Activated CD4-positive, alpha-beta T cell treated with anti-CD3 and anti-CD28 coated beads, Interleukin-2, amount 10 ng/mL, durations not matched to agents 24 days and 14 days (primary cell): ENCODE measurements at regions not wholly inside any gene's neighbourhood (a gene's known extent, or its start where the extent isn't known, plus 50 kb on each side); places are given as distances from the start of the nearest gene placed in this dataset.
"Not testable (repeated sequence)": the region's sequence is repeated elsewhere in the genome, so short reads cannot be mapped to it uniquely, and the experiment has no call there.

Experiments used
- DNase-seq: peaks from one replicate; pipeline ENCODE4 v3.0.0; 2022
- H3K27ac Mint-ChIP-seq: one replicate; pipeline ENCODE4 v1.8.0; 2022; ENCODE audit warnings: mild to moderate bottlenecking, mixed read lengths
- H3K27me3 Mint-ChIP-seq: one replicate; pipeline ENCODE4 v1.8.0; 2022; ENCODE audit warnings: mixed read lengths
- H3K36me3 Mint-ChIP-seq: one replicate; pipeline ENCODE4 v1.8.0; 2022; ENCODE audit warnings: low read depth, mild to moderate bottlenecking, mixed read lengths
- H3K4me1 Mint-ChIP-seq: one replicate; pipeline ENCODE4 v1.8.0; 2021; ENCODE audit warnings: mixed read lengths
- H3K4me3 Mint-ChIP-seq: one replicate; pipeline ENCODE4 v1.8.0; 2022; ENCODE audit warnings: mild to moderate bottlenecking, moderate library complexity, mixed read lengths
- H3K9me3 Mint-ChIP-seq: one replicate; pipeline ENCODE4 v1.8.0; 2021; ENCODE audit warnings: mixed read lengths
- intact Hi-C: fragments of 100-400 bp; cut with micrococcal nuclease; formaldehyde crosslinking; loops from one replicate; pipeline ENCODE4 v1.15.1; 2023

GRCh38 chr6:137387096-137387764 is 107.0 kb downstream of the OLIG3 start:
- Mint-ChIP-seq H3K27ac (no peak overlapping the region), H3K36me3 (peaks cover 7% of the 10 kb centered on the region), H3K4me3 (no peak overlapping the region), H3K9me3 (peaks cover 11% of the 10 kb centered on the region), H3K4me1 (peaks cover 37% of the 10 kb centered on the region), H3K27me3 (no peaks in the 10 kb centered on the region)
- intact Hi-C loops = loop anchor here (10.0 kb wide), 1 partner anchor 588 kb away; no protein-coding TSS in a partner anchor
- DNase-seq = no peak

GRCh38 chr6:137383287-137383686 is 110.9 kb downstream of the OLIG3 start:
- H3K27ac Mint-ChIP-seq, DNase-seq, H3K36me3 Mint-ChIP-seq, H3K4me3 Mint-ChIP-seq: not testable (repeated sequence)
- H3K27me3 Mint-ChIP-seq = peaks cover 11% of the 10 kb centered on the region
- peaks cover 12% of the 10 kb centered on the region for H3K4me1 Mint-ChIP-seq
- intact Hi-C loops = loop anchor here (10.0 kb wide), 1 partner anchor 592 kb away; no protein-coding TSS in a partner anchor
- H3K9me3 Mint-ChIP-seq = peaks cover 13% of the 10 kb centered on the region

DNA sequence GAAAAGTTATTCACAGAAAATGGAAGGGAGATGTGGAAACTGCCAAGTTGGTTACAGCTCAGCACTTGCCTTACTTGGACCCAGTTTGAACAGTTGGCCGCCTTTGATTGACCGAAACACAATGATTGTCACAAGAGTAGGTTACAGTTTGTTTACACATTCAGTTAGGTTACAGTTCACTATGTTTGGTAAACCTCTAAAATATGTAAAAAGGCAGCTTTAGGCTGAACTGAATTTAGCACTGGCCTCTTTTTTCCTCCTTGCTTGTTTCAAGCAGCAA is 116.2 kb downstream of the OLIG3 start:
- H3K27me3 Mint-ChIP-seq = peaks cover 13% of the 10 kb centered on the region

DNA sequence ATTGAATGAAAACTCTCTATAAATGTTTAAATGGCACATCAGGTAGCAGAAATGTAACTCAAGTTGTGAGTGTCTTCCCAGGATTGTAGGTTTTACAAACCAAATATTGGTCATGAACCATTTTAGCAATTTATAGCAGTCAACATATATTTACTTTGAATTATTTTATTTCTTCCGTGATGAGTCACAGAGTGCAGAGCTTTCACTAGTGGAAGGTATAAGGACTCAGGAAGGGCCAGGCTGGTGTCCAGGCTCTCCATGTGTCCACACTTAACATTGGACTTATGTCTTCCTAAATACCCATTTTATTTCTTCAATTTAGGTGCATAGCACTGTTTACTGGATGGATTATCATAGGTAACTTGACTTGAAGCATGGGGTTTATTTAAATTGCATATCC is 120.9 kb downstream of the OLIG3 start:
- Mint-ChIP-seq H3K4me1 (peaks cover 4% of the 10 kb centered on the region), H3K27me3 (peaks cover 6% of the 10 kb centered on the region), H3K36me3 (peaks cover 3% of the 10 kb centered on the region), H3K9me3 (peaks cover 7% of the 10 kb centered on the region), H3K27ac (no peak overlapping the region), H3K4me3 (no peak overlapping the region)
- intact Hi-C loops = no loop called here
- DNase-seq = no peak

More for the DNA sequence above, 116.2 kb downstream of the OLIG3 start:
- Mint-ChIP-seq H3K4me3 (no peak overlapping the region), H3K9me3 (peaks cover 12% of the 10 kb centered on the region), H3K4me1 (peaks cover 6% of the 10 kb centered on the region), H3K27ac (no peak overlapping the region), H3K36me3 (peaks cover 3% of the 10 kb centered on the region)
- intact Hi-C loops = no loop called here
- no peak for DNase-seq

GRCh38 chr6:137372532-137372931 is 121.7 kb downstream of the OLIG3 start:
- peaks cover 4% of the 10 kb centered on the region for H3K4me1 Mint-ChIP-seq
- DNase-seq = no peak
- peaks cover 7% of the 10 kb centered on the region for H3K9me3 Mint-ChIP-seq
- H3K27me3 Mint-ChIP-seq = peaks cover 6% of the 10 kb centered on the region
- intact Hi-C loops = no loop called here
- no peak overlapping the region for H3K27ac Mint-ChIP-seq
- H3K36me3 Mint-ChIP-seq = peaks cover 3% of the 10 kb centered on the region
- no peak overlapping the region for H3K4me3 Mint-ChIP-seq

DNA sequence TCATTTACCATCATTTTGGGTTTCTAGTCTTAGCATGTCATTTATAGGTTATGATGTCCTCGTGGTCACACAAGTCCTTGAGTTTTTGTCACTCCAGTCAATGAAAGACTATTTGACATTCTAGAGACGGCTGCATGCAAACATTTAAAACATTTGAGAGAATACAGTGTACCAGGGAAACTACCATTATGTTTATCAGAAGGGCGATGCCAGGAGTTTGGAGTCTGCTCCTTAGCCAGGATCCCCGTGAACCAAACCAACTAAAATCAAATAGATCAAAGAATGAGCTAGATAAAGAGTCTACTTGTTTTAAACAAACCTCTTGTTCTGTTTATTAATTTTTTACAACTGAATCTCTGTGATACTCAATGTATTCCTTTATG is 122.6 kb downstream of the OLIG3 start:
- peaks cover 6% of the 10 kb centered on the region for H3K27me3 Mint-ChIP-seq
- no peak overlapping the region for H3K27ac Mint-ChIP-seq
- intact Hi-C loops = no loop called here
- H3K4me1 Mint-ChIP-seq = peaks cover 4% of the 10 kb centered on the region
- no peak overlapping the region for H3K4me3 Mint-ChIP-seq
- peaks cover 3% of the 10 kb centered on the region for H3K36me3 Mint-ChIP-seq
- peaks cover 7% of the 10 kb centered on the region for H3K9me3 Mint-ChIP-seq
- DNase-seq = no peak

DNA sequence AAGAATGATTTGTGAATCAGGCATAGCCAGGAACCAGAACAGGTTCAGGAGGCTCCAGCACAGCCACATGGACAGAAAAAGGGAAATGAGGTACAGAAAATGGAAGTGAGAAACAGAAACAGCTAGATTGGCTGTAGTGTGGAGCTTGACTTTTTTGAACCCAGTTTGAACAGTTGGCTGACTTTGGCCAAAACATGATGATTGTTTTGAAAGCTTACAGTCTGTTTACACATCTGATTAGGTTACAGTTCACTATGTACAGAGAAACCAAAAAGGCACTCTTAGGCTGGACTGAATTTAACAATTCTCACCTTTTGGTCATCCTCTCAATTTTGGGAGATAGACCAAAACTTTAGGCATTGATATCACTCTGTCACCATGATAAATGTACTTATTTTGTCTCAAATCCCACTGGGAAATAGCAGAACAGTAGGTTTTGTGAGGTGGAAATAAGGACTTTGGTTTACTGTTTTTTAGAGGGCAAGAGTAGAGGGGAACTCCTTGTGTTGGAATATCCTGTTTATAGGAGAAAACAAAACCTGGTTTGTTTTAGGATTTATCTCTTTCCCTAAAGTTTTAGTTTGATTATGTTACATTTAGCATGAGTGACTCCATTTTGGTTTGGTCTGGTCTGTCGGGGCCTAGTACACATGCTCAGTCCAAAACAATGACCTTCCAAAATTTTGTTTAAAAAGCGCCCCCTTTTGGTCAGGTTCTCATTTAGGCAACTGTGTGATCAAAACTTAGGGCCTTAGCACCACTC is 123.1 kb downstream of the OLIG3 start:
- H3K27me3 Mint-ChIP-seq = peaks cover 3% of the 10 kb centered on the region

GRCh38 chr6:137369136-137369535 is 125.1 kb downstream of the OLIG3 start:
- intact Hi-C loops = no loop called here
- peaks cover 8% of the 10 kb centered on the region for H3K4me1 Mint-ChIP-seq
- no peaks in the 10 kb centered on the region for H3K36me3 Mint-ChIP-seq

More for the DNA sequence above, 123.1 kb downstream of the OLIG3 start:
- Mint-ChIP-seq H3K4me1 (peaks cover 4% of the 10 kb centered on the region), H3K9me3 (peaks cover 3% of the 10 kb centered on the region), H3K27ac (no peak overlapping the region), H3K4me3 (no peak overlapping the region), H3K36me3 (no peaks in the 10 kb centered on the region)
- intact Hi-C loops = no loop called here
- no peak for DNase-seq

GRCh38 chr6:137365707-137366437 is 128.3 kb downstream of the OLIG3 start:
- Mint-ChIP-seq H3K27ac (no peak overlapping the region), H3K4me3 (no peak overlapping the region), H3K36me3 (no peaks in the 10 kb centered on the region), H3K9me3 (no peaks in the 10 kb centered on the region), H3K4me1 (peaks cover 24% of the 10 kb centered on the region), H3K27me3 (peaks cover 4% of the 10 kb centered on the region)
- DNase-seq = no peak
- intact Hi-C loops = no loop called here

More at GRCh38 chr6:137369136-137369535, 125.1 kb downstream of the OLIG3 start:
- peaks cover 3% of the 10 kb centered on the region for H3K9me3 Mint-ChIP-seq
- no peak overlapping the region for H3K27ac Mint-ChIP-seq
- no peak overlapping the region for H3K4me3 Mint-ChIP-seq
- H3K27me3 Mint-ChIP-seq = peaks cover 3% of the 10 kb centered on the region
- DNase-seq = no peak

DNA sequence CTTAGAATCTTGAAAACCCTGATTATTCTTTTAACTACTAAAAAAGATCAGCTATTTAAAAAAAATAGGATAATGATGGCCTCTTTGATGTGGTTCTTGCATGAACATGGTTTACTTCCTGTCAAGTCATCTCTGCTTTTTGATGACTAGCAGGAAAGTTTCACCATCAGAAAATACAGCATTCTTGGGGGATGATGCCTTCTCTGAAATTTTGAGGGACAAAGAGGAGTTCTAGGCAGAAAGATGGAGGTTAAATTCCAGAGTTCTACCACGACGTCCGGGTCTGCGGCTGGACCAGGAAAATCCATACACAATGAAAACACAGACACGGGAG is 130.4 kb downstream of the OLIG3 start:
- intact Hi-C loops = loop anchor here (1.0 to 5.0 kb wide), 2 partner anchors 26 to 39 kb away; no protein-coding TSS in a partner anchor
- Mint-ChIP-seq H3K9me3 (no peaks in the 10 kb centered on the region), H3K27me3 (peaks cover 5% of the 10 kb centered on the region), H3K4me1 (peaks cover 19% of the 10 kb centered on the region), H3K36me3 (no peaks in the 10 kb centered on the region), H3K4me3 (peak overlapping the region; percentile 41), H3K27ac (peak overlapping the region; percentile 54)
- peak; percentile 74 for DNase-seq

- intact Hi-C loops = loop anchor here (1.0 to 5.0 kb wide), 2 partner anchors 26 to 39 kb away; no protein-coding TSS in a partner anchor
- no peaks in the 10 kb centered on the region for H3K36me3 Mint-ChIP-seq
- H3K4me1 Mint-ChIP-seq = peaks cover 19% of the 10 kb centered on the region
- H3K4me3 Mint-ChIP-seq = no peak overlapping the region
- DNase-seq = no peak
- H3K27me3 Mint-ChIP-seq = peaks cover 11% of the 10 kb centered on the region
- no peaks in the 10 kb centered on the region for H3K9me3 Mint-ChIP-seq
- no peak overlapping the region for H3K27ac Mint-ChIP-seq
Measured at GRCh38 chr6:137362878-137363804, 131.1 kb downstream of the OLIG3 start.

GRCh38 chr6:137361701-137362100 is 132.5 kb downstream of the OLIG3 start:
- no peak overlapping the region for H3K27ac Mint-ChIP-seq
- peaks cover 17% of the 10 kb centered on the region for H3K27me3 Mint-ChIP-seq

DNA sequence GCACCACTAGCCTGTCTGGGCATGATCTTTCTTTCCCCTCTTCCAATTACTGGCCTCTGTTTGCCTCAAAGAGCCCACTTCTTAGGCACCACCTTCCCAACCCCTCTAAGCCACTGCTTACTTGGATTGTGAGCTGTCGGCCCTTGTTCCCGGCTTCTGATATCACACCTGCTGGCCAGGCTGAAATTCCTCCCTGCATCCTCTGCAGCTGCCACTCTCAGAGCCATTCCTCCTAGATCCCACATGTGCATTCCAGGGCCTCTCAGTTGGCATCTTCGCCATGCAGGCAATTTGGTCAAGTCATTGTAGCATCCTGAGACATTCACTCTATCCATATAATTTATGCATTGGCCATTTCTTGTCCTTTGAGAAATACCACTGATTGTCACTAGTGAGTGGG is 135.9 kb downstream of the OLIG3 start:
- no peak overlapping the region for H3K27ac Mint-ChIP-seq

More at GRCh38 chr6:137361701-137362100, 132.5 kb downstream of the OLIG3 start:
- Mint-ChIP-seq H3K36me3 (no peaks in the 10 kb centered on the region), H3K9me3 (no peaks in the 10 kb centered on the region), H3K4me3 (no peak overlapping the region), H3K4me1 (peaks cover 19% of the 10 kb centered on the region)
- intact Hi-C loops = loop anchor here (5.0 kb wide), 1 partner anchor 41 kb away; no protein-coding TSS in a partner anchor
- no peak for DNase-seq

More for the DNA sequence above, 135.9 kb downstream of the OLIG3 start:
- Mint-ChIP-seq H3K4me3 (no peak overlapping the region), H3K4me1 (peaks cover 16% of the 10 kb centered on the region), H3K27me3 (peaks cover 19% of the 10 kb centered on the region), H3K9me3 (no peaks in the 10 kb centered on the region), H3K36me3 (no peaks in the 10 kb centered on the region)
- no peak for DNase-seq
- intact Hi-C loops = no loop called here
